ENCODE measurements at regions not wholly inside any gene's neighbourhood (a gene's known extent, or its start where the extent isn't known, plus 50 kb on each side); places are given as distances from the start of the nearest gene placed in this dataset.
A peak's percentile ranks its signal among the peaks of the same experiment; 100 is the strongest.

GRCh38 chr16:86103320-86103719 is 204.4 kb downstream of the IRF8 start:
- no peak for TF ChIP-seq CTCF (IDR thresholded peaks at IDR 0.05; ENCODE audit: poor library complexity, severe bottlenecking)
- Histone ChIP-seq H3K36me3 (ENCODE audit: low read depth) (no peaks in the 10 kb centered on the region), H3K9me3 (ENCODE audit: severe bottlenecking) (no peaks in the 10 kb centered on the region), H3K27me3 (ENCODE audit: insufficient read depth, poor library complexity, severe bottlenecking) (peaks cover 17% of the 10 kb centered on the region), H3K27ac (ENCODE audit: poor library complexity, severe bottlenecking) (no peak overlapping the region), H3K4me1 (ENCODE audit: insufficient read depth, poor library complexity, severe bottlenecking) (no peaks in the 10 kb centered on the region), H3K4me3 (ENCODE audit: severe bottlenecking) (no peak overlapping the region)
- no peak for DNase-seq (ENCODE audit: low spot score)
- no peak for ATAC-seq (ENCODE audit: low read depth)

- DNase-seq (ENCODE audit: low spot score) (no peak), ATAC-seq (ENCODE audit: low read depth) (no peak)
- H3K4me1 ChIP-seq (ENCODE audit: insufficient read depth, poor library complexity, severe bottlenecking), result no peaks in the 10 kb centered on the region
- peaks cover 3% of the 10 kb centered on the region for H3K9me3 ChIP-seq (ENCODE audit: severe bottlenecking)
- H3K4me3 ChIP-seq (ENCODE audit: severe bottlenecking), result no peak overlapping the region
- H3K27me3 ChIP-seq (ENCODE audit: insufficient read depth, poor library complexity, severe bottlenecking), result peaks cover 9% of the 10 kb centered on the region
- H3K27ac ChIP-seq (ENCODE audit: poor library complexity, severe bottlenecking), result no peak overlapping the region
- no peaks in the 10 kb centered on the region for H3K36me3 ChIP-seq (ENCODE audit: low read depth)
- no peak for TF ChIP-seq CTCF (IDR thresholded peaks at IDR 0.05; ENCODE audit: poor library complexity, severe bottlenecking)
Measured at GRCh38 chr16:86104537-86105048, 205.6 kb downstream of the IRF8 start.

- no peak for ATAC-seq (ENCODE audit: low read depth)
- no peaks in the 10 kb centered on the region for H3K4me1 ChIP-seq (ENCODE audit: insufficient read depth, poor library complexity, severe bottlenecking)
- TF ChIP-seq CTCF (IDR thresholded peaks at IDR 0.05; ENCODE audit: poor library complexity, severe bottlenecking), result no peak
Measured at GRCh38 chr16:86107215-86107825, 208.4 kb downstream of the IRF8 start.

GRCh38 chr16:86108062-86108461 is 209.1 kb downstream of the IRF8 start:
- no peak for DNase-seq (ENCODE audit: low spot score)
- TF ChIP-seq CTCF (IDR thresholded peaks at IDR 0.05; ENCODE audit: poor library complexity, severe bottlenecking), result no peak
- Histone ChIP-seq H3K9me3 (ENCODE audit: severe bottlenecking) (peaks cover 3% of the 10 kb centered on the region), H3K27me3 (ENCODE audit: insufficient read depth, poor library complexity, severe bottlenecking) (peaks cover 7% of the 10 kb centered on the region), H3K36me3 (ENCODE audit: low read depth) (no peaks in the 10 kb centered on the region), H3K4me3 (ENCODE audit: severe bottlenecking) (no peak overlapping the region), H3K27ac (ENCODE audit: poor library complexity, severe bottlenecking) (no peak overlapping the region), H3K4me1 (ENCODE audit: insufficient read depth, poor library complexity, severe bottlenecking) (no peaks in the 10 kb centered on the region)
- no peak for ATAC-seq (ENCODE audit: low read depth)

More at GRCh38 chr16:86107215-86107825, 208.4 kb downstream of the IRF8 start:
- no peak overlapping the region for H3K4me3 ChIP-seq (ENCODE audit: severe bottlenecking)
- no peaks in the 10 kb centered on the region for H3K36me3 ChIP-seq (ENCODE audit: low read depth)
- no peak overlapping the region for H3K27ac ChIP-seq (ENCODE audit: poor library complexity, severe bottlenecking)
- H3K27me3 ChIP-seq (ENCODE audit: insufficient read depth, poor library complexity, severe bottlenecking), result peaks cover 2% of the 10 kb centered on the region
- peak; percentile 17 for DNase-seq (ENCODE audit: low spot score)
- H3K9me3 ChIP-seq (ENCODE audit: severe bottlenecking), result peaks cover 3% of the 10 kb centered on the region

GRCh38 chr16:86110134-86110533 is 211.2 kb downstream of the IRF8 start:
- TF ChIP-seq CTCF (IDR thresholded peaks at IDR 0.05; ENCODE audit: poor library complexity, severe bottlenecking), result no peak
- Histone ChIP-seq H3K4me1 (ENCODE audit: insufficient read depth, poor library complexity, severe bottlenecking) (no peaks in the 10 kb centered on the region), H3K27ac (ENCODE audit: poor library complexity, severe bottlenecking) (no peak overlapping the region), H3K27me3 (ENCODE audit: insufficient read depth, poor library complexity, severe bottlenecking) (peaks cover 12% of the 10 kb centered on the region), H3K9me3 (ENCODE audit: severe bottlenecking) (peaks cover 3% of the 10 kb centered on the region), H3K4me3 (ENCODE audit: severe bottlenecking) (no peak overlapping the region), H3K36me3 (ENCODE audit: low read depth) (no peaks in the 10 kb centered on the region)
- DNase-seq (ENCODE audit: low spot score) (no peak), ATAC-seq (ENCODE audit: low read depth) (no peak)
